ENCODE measurements at regions not wholly inside any gene's neighbourhood (a gene's known extent, or its start where the extent isn't known, plus 50 kb on each side); places are given as distances from the start of the nearest gene placed in this dataset.

DNA sequence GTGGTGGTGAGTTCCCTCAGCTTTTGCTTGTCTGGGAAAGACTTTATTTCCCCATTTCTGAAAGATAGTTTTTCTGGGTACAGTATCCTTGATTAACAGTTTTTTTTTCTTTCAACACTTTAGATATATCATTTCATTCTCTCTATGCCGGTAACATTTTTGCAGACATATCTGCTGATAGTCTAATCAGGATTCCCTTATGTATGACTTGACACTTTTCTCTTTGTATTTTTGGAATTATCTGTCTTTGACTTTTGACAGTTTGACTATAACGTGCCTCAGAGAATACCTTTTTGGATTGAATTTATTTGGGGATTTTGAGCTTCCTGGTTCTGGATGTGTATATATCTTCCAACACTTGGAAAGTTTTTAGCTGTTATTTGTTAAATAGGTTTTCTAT lies 234.8 kb upstream of the PRICKLE1 start:
- Histone ChIP-seq H3K36me3 (ENCODE audit: control insufficient read depth in 2 of 2, insufficient read depth in 1 of 2, low read length in 2 of 2) (no peaks in the 10 kb centered on the region), H3K4me3 (ENCODE audit: low read depth, low read length) (no peak overlapping the region), H3K4me1 (ENCODE audit: control insufficient read depth, insufficient read depth, low read length) (no peaks in the 10 kb centered on the region), H3K27ac (ENCODE audit: extremely low read depth, low read depth, low read length) (no peak overlapping the region), H3K9me3 (ENCODE audit: control insufficient read depth, insufficient read depth, low read depth, low read length) (no peaks in the 10 kb centered on the region)
- POLR2A ChIA-PET: no interaction called here
- CTCF ChIA-PET: interaction anchor here (0.6 to 0.7 kb wide), 2 partner anchors 173 to 274 kb away, joined by 4 read pairs; no protein-coding TSS in a partner anchor
- TF ChIP-seq ZNF510 (tag by site-specific recombination; IDR thresholded peaks at IDR 0.05; ENCODE audit: insufficient replicate concordance) (no peak), ZNF791 (tag by site-specific recombination; IDR thresholded peaks at IDR 0.05) (peak; percentile 88)

- no peaks in the 10 kb centered on the region for H3K9me3 ChIP-seq (ENCODE audit: control insufficient read depth, insufficient read depth, low read depth, low read length)
- H3K27ac ChIP-seq (ENCODE audit: extremely low read depth, low read depth, low read length): no peak overlapping the region
- ChIA-PET POLR2A (no interaction called here), CTCF (no interaction called here)
- TF ChIP-seq ZNF521 (tag by site-specific recombination; IDR thresholded peaks at IDR 0.05) (no peak), HOXD13 (CRISPR knock-in tag; IDR thresholded peaks at IDR 0.05; ENCODE audit: borderline replicate concordance) (no peak), ZNF311 (tag by site-specific recombination; IDR thresholded peaks at IDR 0.05; ENCODE audit: borderline replicate concordance) (no peak), ZFP3 (tag by site-specific recombination; IDR thresholded peaks at IDR 0.05; ENCODE audit: low read depth) (no peak), ZNF654 (tag by site-specific recombination; IDR thresholded peaks at IDR 0.05; ENCODE audit: low read depth) (no peak), ZNF777 (tag by site-specific recombination; IDR thresholded peaks at IDR 0.05; ENCODE audit: borderline replicate concordance) (no peak), SALL2 (tag by site-specific recombination; IDR thresholded peaks at IDR 0.05; ENCODE audit: borderline replicate concordance) (no peak), ZNF677 (tag by site-specific recombination; IDR thresholded peaks at IDR 0.05) (no peak), ZNF707 (tag by site-specific recombination; IDR thresholded peaks at IDR 0.05) (no peak), ZFP69B (tag by site-specific recombination; IDR thresholded peaks at IDR 0.05) (no peak), ZNF664 (tag by site-specific recombination; IDR thresholded peaks at IDR 0.05) (no peak), ZNF404 (tag by site-specific recombination; IDR thresholded peaks at IDR 0.05) (no peak), ZNF658 (tag by site-specific recombination; IDR thresholded peaks at IDR 0.05) (no peak), ZNF280C (tag by site-specific recombination; IDR thresholded peaks at IDR 0.05) (no peak)
- TF ChIP-seq, protein P1, sequence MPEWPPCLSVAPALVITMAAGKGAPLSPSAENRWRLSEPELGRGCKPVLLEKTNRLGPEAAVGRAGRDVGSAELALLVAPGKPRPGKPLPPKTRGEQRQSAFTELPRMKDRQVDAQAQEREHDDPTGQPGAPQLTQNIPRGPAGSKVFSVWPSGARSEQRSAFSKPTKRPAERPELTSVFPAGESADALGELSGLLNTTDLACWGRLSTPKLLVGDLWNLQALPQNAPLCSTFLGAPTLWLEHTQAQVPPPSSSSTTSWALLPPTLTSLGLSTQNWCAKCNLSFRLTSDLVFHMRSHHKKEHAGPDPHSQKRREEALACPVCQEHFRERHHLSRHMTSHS (tag by site-specific recombination; IDR thresholded peaks at IDR 0.05): no peak
- TF ChIP-seq, protein P2, sequence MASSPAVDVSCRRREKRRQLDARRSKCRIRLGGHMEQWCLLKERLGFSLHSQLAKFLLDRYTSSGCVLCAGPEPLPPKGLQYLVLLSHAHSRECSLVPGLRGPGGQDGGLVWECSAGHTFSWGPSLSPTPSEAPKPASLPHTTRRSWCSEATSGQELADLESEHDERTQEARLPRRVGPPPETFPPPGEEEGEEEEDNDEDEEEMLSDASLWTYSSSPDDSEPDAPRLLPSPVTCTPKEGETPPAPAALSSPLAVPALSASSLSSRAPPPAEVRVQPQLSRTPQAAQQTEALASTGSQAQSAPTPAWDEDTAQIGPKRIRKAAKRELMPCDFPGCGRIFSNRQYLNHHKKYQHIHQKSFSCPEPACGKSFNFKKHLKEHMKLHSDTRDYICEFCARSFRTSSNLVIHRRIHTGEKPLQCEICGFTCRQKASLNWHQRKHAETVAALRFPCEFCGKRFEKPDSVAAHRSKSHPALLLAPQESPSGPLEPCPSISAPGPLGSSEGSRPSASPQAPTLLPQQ (tag by site-specific recombination; IDR thresholded peaks at IDR 0.05): no peak
- H3K36me3 ChIP-seq (ENCODE audit: control insufficient read depth in 2 of 2, insufficient read depth in 1 of 2, low read length in 2 of 2): no peaks in the 10 kb centered on the region
- no peak overlapping the region for H3K4me3 ChIP-seq (ENCODE audit: low read depth, low read length)
- no peaks in the 10 kb centered on the region for H3K4me1 ChIP-seq (ENCODE audit: control insufficient read depth, insufficient read depth, low read length)
These were observed 234.1 kb upstream of the PRICKLE1 start for GRCh38 chr12:42823679-42824078.

GRCh38 chr12:42819846-42820245 lies 230.3 kb upstream of the PRICKLE1 start:
- Histone ChIP-seq H3K27ac (ENCODE audit: extremely low read depth, low read depth, low read length) (no peak overlapping the region), H3K36me3 (ENCODE audit: control insufficient read depth in 2 of 2, insufficient read depth in 1 of 2, low read length in 2 of 2) (no peaks in the 10 kb centered on the region), H3K9me3 (ENCODE audit: control insufficient read depth, insufficient read depth, low read depth, low read length) (no peaks in the 10 kb centered on the region), H3K4me3 (ENCODE audit: low read depth, low read length) (no peak overlapping the region), H3K4me1 (ENCODE audit: control insufficient read depth, insufficient read depth, low read length) (no peaks in the 10 kb centered on the region)
- ChIA-PET CTCF (interaction anchor here (0.7 kb wide), 3 partner anchors 61 to 437 kb away, joined by 3 to 4 read pairs (median 4); no protein-coding TSS in a partner anchor), POLR2A (no interaction called here)
- peak; percentile 33; the same call in 1 of the 2 replicates for TF ChIP-seq PRDM6 (tag by site-specific recombination; IDR thresholded peaks at IDR 0.05)
- TF ChIP-seq HOXC10 (CRISPR knock-in tag; IDR thresholded peaks at IDR 0.05): no peak
- TF ChIP-seq, protein P3, sequence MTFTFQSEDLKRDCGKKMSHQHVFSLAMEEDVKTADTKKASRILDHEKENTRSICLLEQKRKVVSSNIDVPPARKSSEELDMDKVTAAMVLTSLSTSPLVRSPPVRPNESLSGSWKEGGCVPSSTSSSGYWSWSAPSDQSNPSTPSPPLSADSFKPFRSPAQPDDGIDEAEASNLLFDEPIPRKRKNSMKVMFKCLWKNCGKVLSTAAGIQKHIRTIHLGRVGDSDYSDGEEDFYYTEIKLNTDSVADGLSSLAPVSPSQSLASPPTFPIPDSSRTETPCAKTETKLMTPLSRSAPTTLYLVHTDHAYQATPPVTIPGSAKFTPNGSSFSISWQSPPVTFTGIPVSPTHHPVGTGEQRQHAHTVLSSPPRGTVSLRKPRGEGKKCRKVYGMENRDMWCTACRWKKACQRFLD (tag by site-specific recombination; IDR thresholded peaks at IDR 0.05): no peak
- TF ChIP-seq ZNF510 (tag by site-specific recombination; IDR thresholded peaks at IDR 0.05; ENCODE audit: insufficient replicate concordance): no peak
